Small intestine (tissue), 7 donors: ENCODE measurements at regions not wholly inside any gene's neighbourhood (a gene's known extent, or its start where the extent isn't known, plus 50 kb on each side); places are given as distances from the start of the nearest gene placed in this dataset.

Experiments
- DNase-seq, 2 donors: peaks; one replicate each; pipeline versions ENCODE4 v3.0.0 to v3.0.0-alpha.2; 2013
- FAIRE-seq: peaks from 2 replicates; lab custom pipeline; 2012; peaks lifted over from hg19 to GRCh38; lab: Jason Lieb, UNC
- H3K27ac ChIP-seq, 3 donors: one replicate each; pipeline ENCODE4 v1.5.1; 2013; ENCODE audit warnings: low read length in 2 of 3, mild to moderate bottlenecking in 2 of 3, control low read depth in 1 of 3, inconsistent platforms in 1 of 3, low read depth in 1 of 3, moderate library complexity in 1 of 3
- H3K27me3 ChIP-seq, 3 donors: one replicate each; pipeline ENCODE4 v1.6.1; 2013; ENCODE audit warnings: low read length in 3 of 3, inconsistent platforms in 1 of 3; ENCODE audit not compliant: control insufficient read depth in 3 of 3, insufficient read depth in 3 of 3
- H3K36me3 ChIP-seq, 3 donors: one replicate each; pipeline ENCODE4 v1.6.1; 2013; ENCODE audit warnings: low read length in 3 of 3, inconsistent platforms in 1 of 3, low read depth in 1 of 3, mild to moderate bottlenecking in 1 of 3, moderate library complexity in 1 of 3; ENCODE audit not compliant: control insufficient read depth in 3 of 3, insufficient read depth in 2 of 3
- H3K4me1 ChIP-seq, 3 donors: one replicate each; pipeline ENCODE4 v1.6.1; 2013; ENCODE audit warnings: low read length in 2 of 3, inconsistent platforms in 1 of 3, low read depth in 1 of 3, mild to moderate bottlenecking in 1 of 3, moderate library complexity in 1 of 3; ENCODE audit not compliant: control insufficient read depth in 3 of 3, insufficient read depth in 2 of 3
- H3K4me3 ChIP-seq, 3 donors: one replicate each; pipeline ENCODE4 v1.5.1; 2013; ENCODE audit warnings: low read length in 3 of 3, control low read depth in 1 of 3, inconsistent platforms in 1 of 3, low read depth in 1 of 3, mild to moderate bottlenecking in 1 of 3, moderate library complexity in 1 of 3
- H3K9me3 ChIP-seq, 2 donors: one replicate each; pipeline ENCODE4 v1.6.1; 2013; ENCODE audit warnings: low read depth in 1 of 2, low read length in 1 of 2; ENCODE audit not compliant: control insufficient read depth in 2 of 2, insufficient read depth in 1 of 2
- WGBS, 3 donors: extraction: QIAGEN DNeasy Blood & Tissue Kit; methylation state at CpG; one replicate each; pipeline ENCODE4 v1.1.7; 2013; 5-methylcytosine and 5-hydroxymethylcytosine counted together
- donor health status: healthy with polysubstance abuse.
- donor health status: control.
- donor health status: control.
- donor health status: Bipolar disorder and iron deficiency.
- donor health status: healthy.

DNA sequence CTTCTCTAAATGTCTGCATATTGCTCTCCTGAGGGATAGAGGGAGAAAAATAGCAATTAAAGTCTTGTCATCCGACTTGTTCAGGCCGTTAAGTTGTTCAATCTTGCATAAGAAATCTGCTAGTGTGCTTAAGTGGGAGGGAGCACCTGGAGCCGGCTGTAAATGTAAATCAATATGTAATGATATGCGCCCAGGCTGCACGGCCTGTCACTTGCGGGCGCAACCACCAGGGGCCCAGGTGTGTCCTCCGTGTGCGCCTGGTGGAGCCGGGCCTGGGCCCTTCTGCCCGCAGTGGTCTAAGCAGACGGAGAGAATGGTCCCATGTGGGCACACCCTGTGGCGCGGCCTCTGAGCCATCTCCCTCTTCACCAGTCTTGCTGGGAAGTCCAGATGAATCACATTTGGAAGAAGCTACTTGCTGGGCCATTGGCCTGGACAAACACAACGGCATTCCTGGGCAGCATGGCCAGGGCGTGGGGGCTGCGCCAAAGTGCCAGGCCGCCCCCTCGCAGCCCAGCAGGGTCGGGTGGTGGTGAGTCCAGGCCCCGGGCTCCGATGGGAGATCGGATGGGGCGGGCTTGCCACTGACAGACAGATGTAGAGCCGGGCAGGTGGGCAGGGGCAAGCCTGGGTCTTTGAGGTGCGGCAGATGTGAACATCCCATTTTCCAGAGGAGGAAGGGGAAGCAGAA, 193.3 kb upstream of the C14orf180 start:
- H3K4me1 ChIP-seq = no peaks in the 10 kb centered on the region
- no peaks in the 10 kb centered on the region for H3K36me3 ChIP-seq
- no peak for FAIRE-seq
- peaks cover 0 to 19% (median 2%) of the 10 kb centered on the region in 3 donors for H3K27me3 ChIP-seq
- no peak for DNase-seq
- H3K4me3 ChIP-seq = no peak overlapping the region
- WGBS, 3 donors = 68 to 83% (median 72%) methylated on average over 26 of the region's 26 CpGs
- H3K27ac ChIP-seq = no peak overlapping the region
- H3K9me3 ChIP-seq = peaks cover 0 to 3% of the 10 kb centered on the region in 2 donors

- no peaks in the 10 kb centered on the region for H3K4me1 ChIP-seq
- no peaks in the 10 kb centered on the region for H3K9me3 ChIP-seq
- H3K36me3 ChIP-seq = no peaks in the 10 kb centered on the region
- WGBS, 3 donors = 76 to 83% (median 81%) methylated on average over 25 of the region's 25 CpGs
- no peak for FAIRE-seq
- H3K27me3 ChIP-seq = peaks cover 0 to 19% (median 2%) of the 10 kb centered on the region in 3 donors
- H3K4me3 ChIP-seq = no peak overlapping the region
- no peak for DNase-seq
- H3K27ac ChIP-seq = no peak overlapping the region
Observed at GRCh38 chr14:104387022-104388010, 192.2 kb upstream of the C14orf180 start.

DNA sequence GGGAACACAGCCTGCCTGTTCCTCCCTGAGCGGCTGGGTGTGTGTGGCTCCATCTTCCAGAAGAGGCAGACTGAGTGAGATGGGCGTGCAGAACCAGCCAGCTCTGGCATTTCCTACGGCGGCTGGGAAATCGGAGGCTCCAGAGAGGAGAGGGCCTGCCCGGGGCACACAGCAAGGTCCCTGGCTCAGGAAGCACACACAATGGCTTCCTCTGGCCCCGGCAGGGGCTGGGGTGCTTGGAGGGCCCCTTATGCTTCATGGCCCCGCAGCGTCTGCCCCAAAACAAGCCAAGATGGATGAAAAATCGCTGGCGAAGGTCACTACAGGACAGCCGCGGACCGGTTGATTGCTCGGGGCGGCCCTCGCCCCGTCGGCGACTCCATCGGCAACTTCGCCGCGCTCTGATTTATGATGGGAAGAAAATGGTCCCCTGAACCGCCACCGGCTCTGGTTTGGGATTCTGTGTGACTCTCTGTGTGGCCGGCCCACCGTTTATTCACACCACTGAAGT, 191.5 kb upstream of the C14orf180 start:
- 84 to 88% (median 86%) methylated on average over 28 of the region's 28 CpGs for WGBS, 3 donors
- H3K27ac ChIP-seq = no peak overlapping the region
- DNase-seq = no peak
- H3K4me1 ChIP-seq = no peaks in the 10 kb centered on the region
- peaks cover 0 to 15% (median 2%) of the 10 kb centered on the region in 3 donors for H3K27me3 ChIP-seq
- no peaks in the 10 kb centered on the region for H3K9me3 ChIP-seq
- H3K4me3 ChIP-seq = no peak overlapping the region
- no peaks in the 10 kb centered on the region for H3K36me3 ChIP-seq
- no peak for FAIRE-seq

DNA sequence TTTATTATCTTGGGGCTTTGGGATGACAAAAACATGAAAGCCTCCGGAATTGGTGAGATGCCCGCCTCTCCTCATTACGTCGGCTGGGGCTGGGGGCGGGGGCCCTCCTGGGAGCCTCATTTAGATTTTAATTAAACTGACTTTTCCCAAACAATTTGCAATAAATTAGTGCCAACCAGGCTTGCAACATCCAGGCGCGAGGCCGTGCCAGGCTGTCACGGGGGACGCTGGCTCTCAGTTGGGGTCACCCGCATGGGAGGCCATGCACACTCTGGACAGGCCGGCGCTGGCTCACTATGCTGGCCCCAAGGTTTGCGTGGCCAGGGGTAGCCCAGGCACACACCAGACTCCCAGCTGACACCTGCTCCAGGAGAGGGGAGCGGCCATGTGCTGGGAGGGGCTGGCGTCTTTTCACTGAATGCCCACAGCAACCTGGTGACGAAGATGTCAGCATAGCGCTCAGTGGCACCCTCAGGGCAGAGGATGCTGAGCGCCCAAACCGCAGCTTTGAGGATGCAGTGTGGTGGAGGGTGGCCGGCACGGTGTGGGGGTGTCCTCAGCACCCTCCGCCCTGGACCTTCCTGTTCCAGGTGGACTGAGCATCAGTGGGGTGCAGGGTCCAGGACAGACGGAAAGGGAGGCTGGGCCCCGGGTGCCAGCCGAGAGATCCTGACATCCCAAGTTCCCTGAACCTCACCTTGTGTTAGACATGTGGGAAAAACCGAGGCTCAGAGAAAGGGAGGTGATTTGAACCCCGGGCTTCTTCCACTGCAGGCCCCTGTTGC, 190.8 kb upstream of the C14orf180 start:
- H3K4me1 ChIP-seq = no peaks in the 10 kb centered on the region
- DNase-seq = no peak
- no peak overlapping the region for H3K4me3 ChIP-seq
- WGBS, 3 donors = 84 to 91% (median 85%) methylated on average over 28 of the region's 28 CpGs
- H3K27ac ChIP-seq = no peak overlapping the region
- FAIRE-seq = no peak
- no peaks in the 10 kb centered on the region for H3K9me3 ChIP-seq
- no peaks in the 10 kb centered on the region for H3K36me3 ChIP-seq
- peaks cover 0 to 9% (median 2%) of the 10 kb centered on the region in 3 donors for H3K27me3 ChIP-seq

DNA sequence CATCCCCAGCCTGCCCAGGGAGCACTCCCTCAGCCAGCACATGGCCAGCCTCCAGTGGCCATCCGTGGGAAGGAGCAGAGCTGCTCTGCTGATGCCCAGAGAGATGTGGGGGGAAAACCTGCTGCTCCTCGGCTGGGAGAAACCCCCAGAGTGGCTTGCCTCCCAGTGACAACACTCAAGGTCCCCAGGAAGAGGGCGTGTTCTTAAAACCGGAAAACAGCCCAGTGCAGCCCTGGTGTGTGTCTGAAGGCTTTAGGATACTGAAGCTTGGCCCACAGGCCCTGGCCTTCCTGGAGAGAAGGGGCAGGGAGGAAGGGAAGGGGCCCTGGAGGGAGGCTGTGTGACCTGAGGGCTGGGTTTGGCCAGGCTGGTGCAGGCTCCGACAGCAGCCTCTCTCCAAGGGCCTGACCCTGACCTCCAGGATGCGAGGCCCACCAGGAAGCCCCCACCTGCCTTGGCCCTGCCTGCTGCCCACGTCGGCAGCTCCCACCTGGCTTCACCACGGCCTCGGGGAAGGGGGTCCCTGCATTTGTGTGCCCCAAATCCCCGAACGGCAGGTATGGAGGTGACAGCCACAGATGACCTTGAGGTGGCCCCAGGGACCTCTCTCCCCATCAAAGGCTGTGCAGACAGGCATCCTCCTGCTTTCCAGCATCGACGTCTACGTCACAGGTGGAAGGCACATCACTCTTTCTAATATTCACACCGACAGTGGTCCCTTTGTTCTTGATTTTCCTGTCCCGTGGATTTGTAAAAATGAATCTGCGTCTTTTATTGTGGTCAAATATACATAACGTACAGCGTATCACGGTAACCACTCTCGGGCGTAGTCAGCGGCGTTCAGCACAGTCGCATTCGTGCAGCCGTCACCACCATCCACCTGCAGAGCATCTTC, 190.0 kb upstream of the C14orf180 start:
- DNase-seq (no peak), FAIRE-seq (no peak)
- no peaks in the 10 kb centered on the region for H3K36me3 ChIP-seq
- WGBS, 3 donors = 64 to 76% (median 68%) methylated on average over 27 to 28 of the region's 28 CpGs
- H3K4me3 ChIP-seq = no peak overlapping the region
- no peaks in the 10 kb centered on the region for H3K9me3 ChIP-seq
- H3K27me3 ChIP-seq = peaks cover 0 to 3% (median 0%) of the 10 kb centered on the region in 3 donors
- H3K27ac ChIP-seq = no peak overlapping the region
- H3K4me1 ChIP-seq = no peaks in the 10 kb centered on the region

DNA sequence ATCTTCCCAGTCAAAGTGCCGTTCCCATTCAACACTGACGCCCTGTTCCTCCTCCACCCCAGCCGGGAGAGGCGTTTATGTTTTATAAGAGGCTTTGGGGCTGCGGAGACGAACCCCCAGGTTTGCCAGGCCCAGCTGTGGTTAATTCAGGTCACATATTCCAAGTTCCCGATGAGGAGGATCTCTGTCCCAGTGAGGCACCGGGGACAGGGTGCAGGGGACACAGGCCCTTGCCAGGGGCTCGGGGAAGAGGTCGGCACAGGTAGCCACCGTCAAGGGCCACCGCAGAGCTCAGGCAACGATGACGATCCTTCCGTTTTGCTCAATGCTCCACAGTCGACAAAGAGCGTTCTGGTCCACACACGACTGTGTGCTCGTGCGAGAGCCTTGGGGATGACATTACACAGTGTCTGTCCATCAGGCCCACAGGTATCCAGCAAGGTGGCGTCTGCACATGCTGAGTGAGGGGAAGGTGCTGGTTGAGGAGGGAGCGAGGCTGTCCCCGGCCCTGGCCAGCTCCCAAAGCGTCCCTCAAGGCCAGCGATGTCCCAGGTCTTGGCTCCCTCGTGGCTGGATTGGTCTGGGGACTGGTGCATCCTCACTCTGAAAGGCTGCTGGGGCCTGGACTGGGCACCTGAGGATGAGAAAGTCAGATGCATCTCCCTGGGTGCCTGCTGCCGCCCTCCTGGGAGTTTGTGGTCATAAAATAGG, 189.2 kb upstream of the C14orf180 start:
- DNase-seq (no peak), FAIRE-seq (no peak)
- Histone ChIP-seq H3K36me3 (no peaks in the 10 kb centered on the region), H3K4me3 (no peak overlapping the region), H3K27me3 (no peaks in the 10 kb centered on the region), H3K27ac (no peak overlapping the region), H3K9me3 (no peaks in the 10 kb centered on the region), H3K4me1 (no peaks in the 10 kb centered on the region)
- 83 to 90% (median 84%) methylated on average over 27 of the region's 27 CpGs for WGBS, 3 donors
